ENCODE measurements at regions not wholly inside any gene's neighbourhood (a gene's known extent, or its start where the extent isn't known, plus 50 kb on each side); places are given as distances from the start of the nearest gene placed in this dataset.
"Not testable (repeated sequence)": the region's sequence is repeated elsewhere in the genome, so short reads cannot be mapped to it uniquely, and the experiment has no call there.

- ATAC-seq = no peak
- intact Hi-C loops (cut with DNase I) = no loop called here
- DNase-seq = no peak
Measured at GRCh38 chr1:68979891-68980290, 483.0 kb upstream of the DEPDC1 start.

GRCh38 chr1:68984289-68984688 lies 487.4 kb upstream of the DEPDC1 start:
- intact Hi-C loops (cut with DNase I) = no loop called here
- ATAC-seq (no peak), DNase-seq (no peak)

GRCh38 chr1:68994096-68994495 lies 497.2 kb upstream of the DEPDC1 start:
- DNase-seq (no peak), ATAC-seq (no peak)
- intact Hi-C loops (cut with DNase I) = no loop called here

- ATAC-seq = no peak
- intact Hi-C loops (cut with DNase I) = no loop called here
- DNase-seq = no peak
Measured at GRCh38 chr1:69016468-69016867, 519.6 kb upstream of the DEPDC1 start.

GRCh38 chr1:69029649-69030048 lies 532.8 kb upstream of the DEPDC1 start:
- ATAC-seq (no peak), DNase-seq (no peak)
- intact Hi-C loops (cut with DNase I) = no loop called here

GRCh38 chr1:69038379-69038778 lies 529.3 kb upstream of the LRRC7 start:
- ATAC-seq (no peak), DNase-seq (no peak)
- intact Hi-C loops (cut with DNase I) = no loop called here

- DNase-seq = no peak
- intact Hi-C loops (cut with DNase I) = no loop called here
- no peak for ATAC-seq
Measured at GRCh38 chr1:69045572-69045971, 522.1 kb upstream of the LRRC7 start.

- intact Hi-C loops (cut with DNase I) = no loop called here
- ATAC-seq = no peak
- no peak for DNase-seq
Measured at GRCh38 chr1:69055194-69055593, 512.5 kb upstream of the LRRC7 start.

- ATAC-seq (no peak), DNase-seq (no peak)
- intact Hi-C loops (cut with DNase I) = no loop called here
Measured at GRCh38 chr1:69058454-69058853, 509.3 kb upstream of the LRRC7 start.

- ATAC-seq (no peak), DNase-seq (no peak)
- intact Hi-C loops (cut with DNase I) = no loop called here
Measured at GRCh38 chr1:69070660-69071373, 496.9 kb upstream of the LRRC7 start.

GRCh38 chr1:69073176-69073575 lies 494.5 kb upstream of the LRRC7 start:
- no peak for ATAC-seq
- intact Hi-C loops (cut with DNase I) = no loop called here
- DNase-seq = no peak

GRCh38 chr1:69076631-69077030 lies 491.1 kb upstream of the LRRC7 start:
- no peak for ATAC-seq
- intact Hi-C loops (cut with DNase I) = no loop called here
- DNase-seq = no peak

GRCh38 chr1:69077198-69077597 lies 490.5 kb upstream of the LRRC7 start:
- ATAC-seq (no peak), DNase-seq (no peak)
- intact Hi-C loops (cut with DNase I) = no loop called here

- ATAC-seq = no peak
- intact Hi-C loops (cut with DNase I) = no loop called here
- DNase-seq = no peak
Measured at GRCh38 chr1:69077633-69078032, 490.1 kb upstream of the LRRC7 start.

GRCh38 chr1:69081668-69082067 lies 486.1 kb upstream of the LRRC7 start:
- ATAC-seq (no peak), DNase-seq (no peak)
- intact Hi-C loops (cut with DNase I) = no loop called here

GRCh38 chr1:69082312-69082711 lies 485.4 kb upstream of the LRRC7 start:
- intact Hi-C loops (cut with DNase I) = no loop called here
- ATAC-seq (no peak), DNase-seq (no peak)

GRCh38 chr1:69086148-69086547 lies 481.6 kb upstream of the LRRC7 start:
- ATAC-seq = no peak
- intact Hi-C loops (cut with DNase I) = no loop called here
- DNase-seq = no peak

- ATAC-seq (no peak), DNase-seq (no peak)
- intact Hi-C loops (cut with DNase I) = no loop called here
Measured at GRCh38 chr1:69088571-69088970, 479.2 kb upstream of the LRRC7 start.

- DNase-seq (no peak), ATAC-seq (no peak)
- intact Hi-C loops (cut with DNase I) = no loop called here
Measured at GRCh38 chr1:69090170-69090569, 477.6 kb upstream of the LRRC7 start.

- no peak for DNase-seq
- intact Hi-C loops (cut with DNase I) = no loop called here
- no peak for ATAC-seq
Measured at GRCh38 chr1:69090752-69091151, 477.0 kb upstream of the LRRC7 start.

- DNase-seq; ATAC-seq; intact Hi-C loops (cut with DNase I): not testable (repeated sequence)
Measured at GRCh38 chr1:69102058-69102457, 465.7 kb upstream of the LRRC7 start.

GRCh38 chr1:69103213-69103612 lies 464.5 kb upstream of the LRRC7 start:
- ATAC-seq (no peak), DNase-seq (no peak)
- intact Hi-C loops (cut with DNase I) = no loop called here
